Adrenal gland (tissue), 5 donors: ENCODE measurements at regions not wholly inside any gene's neighbourhood (a gene's known extent, or its start where the extent isn't known, plus 50 kb on each side); places are given as distances from the start of the nearest gene placed in this dataset.

ENCODE experiments used
- POLR2A ChIP-seq, 2 donors: fragments of 450-650 bp; IDR thresholded peaks; one replicate each; pipeline ENCODE4 v1.6.1; 2017; ENCODE audit warnings: antibody characterized with exemption in 2 of 2, mild to moderate bottlenecking in 2 of 2, moderate library complexity in 1 of 2
- TF ChIP-seq, protein P1 (sequence below), 6 experiments: fragments of 450-650 bp in 4 of 6; fragments of 200-600 bp in 2 of 6; sonication (generic) in 1 of 6; IDR thresholded peaks; 1 replicate in 5 of 6; 2 replicates in 1 of 6; pipeline versions ENCODE4 v1.5.1 to v1.8.0; 2016 to 2021; ENCODE audit warnings: antibody characterized with exemption in 6 of 6, mild to moderate bottlenecking in 2 of 6, moderate library complexity in 1 of 6
- donor health status: DM: no; HTN: no; CAD: no.

DNA sequence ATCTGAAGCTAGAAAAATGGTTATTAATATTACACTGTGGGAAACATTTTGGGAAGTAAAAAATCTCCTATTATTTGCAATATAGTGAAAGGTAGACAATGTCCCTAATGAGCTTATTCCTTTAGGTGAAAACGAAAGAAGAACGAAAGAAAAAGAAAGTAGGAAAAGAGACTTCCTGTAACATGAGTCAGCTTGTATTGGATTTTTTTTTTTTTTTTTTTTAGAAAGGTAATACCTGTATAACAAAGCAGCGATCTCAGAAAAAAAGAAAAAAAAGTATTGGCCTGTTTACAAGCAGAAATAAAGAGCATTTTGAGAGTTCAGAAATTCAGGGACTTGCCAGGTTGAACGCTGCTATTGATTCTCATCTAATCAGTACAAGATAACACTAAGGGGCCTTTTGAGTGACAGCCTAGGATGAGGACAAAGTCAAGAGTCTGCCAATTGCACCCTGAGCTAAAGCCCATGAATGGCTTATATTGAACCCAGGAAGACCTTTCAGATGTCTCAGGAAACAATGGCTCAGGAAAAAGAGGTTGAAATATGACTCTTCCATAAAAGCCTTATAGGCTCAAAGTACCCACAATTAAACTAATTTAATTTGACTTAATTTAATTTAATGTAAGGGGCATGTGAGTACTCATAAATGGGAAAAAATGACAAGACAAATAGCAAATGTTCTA lies 615.6 kb upstream of the CDH2 start:
- TF ChIP-seq, protein P1, sequence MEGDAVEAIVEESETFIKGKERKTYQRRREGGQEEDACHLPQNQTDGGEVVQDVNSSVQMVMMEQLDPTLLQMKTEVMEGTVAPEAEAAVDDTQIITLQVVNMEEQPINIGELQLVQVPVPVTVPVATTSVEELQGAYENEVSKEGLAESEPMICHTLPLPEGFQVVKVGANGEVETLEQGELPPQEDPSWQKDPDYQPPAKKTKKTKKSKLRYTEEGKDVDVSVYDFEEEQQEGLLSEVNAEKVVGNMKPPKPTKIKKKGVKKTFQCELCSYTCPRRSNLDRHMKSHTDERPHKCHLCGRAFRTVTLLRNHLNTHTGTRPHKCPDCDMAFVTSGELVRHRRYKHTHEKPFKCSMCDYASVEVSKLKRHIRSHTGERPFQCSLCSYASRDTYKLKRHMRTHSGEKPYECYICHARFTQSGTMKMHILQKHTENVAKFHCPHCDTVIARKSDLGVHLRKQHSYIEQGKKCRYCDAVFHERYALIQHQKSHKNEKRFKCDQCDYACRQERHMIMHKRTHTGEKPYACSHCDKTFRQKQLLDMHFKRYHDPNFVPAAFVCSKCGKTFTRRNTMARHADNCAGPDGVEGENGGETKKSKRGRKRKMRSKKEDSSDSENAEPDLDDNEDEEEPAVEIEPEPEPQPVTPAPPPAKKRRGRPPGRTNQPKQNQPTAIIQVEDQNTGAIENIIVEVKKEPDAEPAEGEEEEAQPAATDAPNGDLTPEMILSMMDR (IDR thresholded peaks at IDR 0.05), result no peak
- TF ChIP-seq POLR2A (IDR thresholded peaks at IDR 0.05), result no peak
